CD4-positive, alpha-beta T cell (primary cell): ENCODE measurements at regions not wholly inside any gene's neighbourhood (a gene's known extent, or its start where the extent isn't known, plus 50 kb on each side); places are given as distances from the start of the nearest gene placed in this dataset.

ENCODE experiments used
- ATAC-seq: fragments of 200-7000 bp; cut with Tn5 transposase; one replicate; pipeline ENCODE4 v1.10.0; 2022; ENCODE audit warnings: mild to moderate bottlenecking; ENCODE audit not compliant: poor library complexity
- CTCF ChIA-PET: fragments of 350-600 bp; sonication (Branson Sonifier 250); formaldehyde crosslinking; loops from one replicate; lab custom pipeline; 2021; ENCODE audit warnings: antibody characterized with exemption, inconsistent platforms; lab: Charles Lee
- POLR2A ChIA-PET: fragments of 350-600 bp; sonication (Branson Sonifier 250); formaldehyde crosslinking; loops from one replicate; lab custom pipeline; 2021; ENCODE audit warnings: antibody characterized with exemption, inconsistent platforms; lab: Charles Lee
- DNase-seq, 14 experiments: peaks; one replicate each; pipeline ENCODE4 v3.0.0-alpha.2; 2013 to 2020; ENCODE audit warnings: mixed read lengths in 2 of 14
- H3K27ac ChIP-seq, 2 donors: one replicate each; pipeline versions ENCODE4 v1.5.1 to v1.7.0; 2013; ENCODE audit warnings: low read length in 2 of 2, low read depth in 1 of 2, mild to moderate bottlenecking in 1 of 2
- H3K27me3 ChIP-seq, 2 experiments: 1 replicate in 1 of 2; 2 replicates in 1 of 2; pipeline versions ENCODE4 v1.6.1 to v1.7.0; 2013; ENCODE audit warnings: low read length in 2 of 2, control low read depth in 1 of 2, mild to moderate bottlenecking in 1 of 2, moderate library complexity in 1 of 2; ENCODE audit not compliant: insufficient read depth in 2 of 2, control insufficient read depth in 1 of 2
- H3K36me3 ChIP-seq: one replicate; pipeline ENCODE4 v1.6.1; 2013; ENCODE audit warnings: low read length, control low read depth; ENCODE audit not compliant: insufficient read depth
- H3K4me1 ChIP-seq: one replicate; pipeline ENCODE4 v1.6.1; 2013; ENCODE audit warnings: low read length, control low read depth; ENCODE audit not compliant: insufficient read depth
- H3K4me3 ChIP-seq: one replicate; pipeline ENCODE4 v1.5.1; 2013; ENCODE audit warnings: mild to moderate bottlenecking, low read length, moderate library complexity
- H3K9me3 ChIP-seq, 2 experiments: 1 replicate in 1 of 2; 2 replicates in 1 of 2; pipeline versions ENCODE4 v1.6.1 to v1.7.0; 2013; ENCODE audit warnings: low read length in 2 of 2, mild to moderate bottlenecking in 2 of 2, control low read depth in 1 of 2, moderate library complexity in 1 of 2; ENCODE audit not compliant: control insufficient read depth in 1 of 2, insufficient read depth in 1 of 2
- H3K27ac Mint-ChIP-seq: one replicate; pipeline ENCODE4 v1.8.0; 2020; ENCODE audit warnings: mixed read lengths
- H3K27me3 Mint-ChIP-seq: one replicate; pipeline ENCODE4 v1.8.0; 2021; ENCODE audit warnings: mixed read lengths
- H3K36me3 Mint-ChIP-seq: one replicate; pipeline ENCODE4 v1.8.0; 2021; ENCODE audit warnings: low read depth, mixed read lengths
- H3K4me1 Mint-ChIP-seq: one replicate; pipeline ENCODE4 v1.8.0; 2021; ENCODE audit warnings: low read depth, mixed read lengths
- H3K4me3 Mint-ChIP-seq: one replicate; pipeline ENCODE4 v1.8.0; 2020; ENCODE audit warnings: mild to moderate bottlenecking, mixed read lengths
- H3K9me3 Mint-ChIP-seq: one replicate; pipeline ENCODE4 v1.8.0; 2020; ENCODE audit warnings: mixed read lengths
- CTCF ChIP-seq: fragments of 200-600 bp; IDR thresholded peaks from one replicate; pipeline ENCODE4 v1.8.0; 2022; ENCODE audit warnings: antibody characterized with exemption, mild to moderate bottlenecking
- intact Hi-C, 2 experiments: fragments of 100-400 bp; cut with DNase I in 1 of 2; cut with micrococcal nuclease in 1 of 2; formaldehyde crosslinking; loops; one replicate each; pipeline versions ENCODE4 v1.15.1 to v1.9.0; 2023 to 2025; cut with DNase I, micrococcal nuclease

GRCh38 chr3:159818997-159819500, 169.6 kb upstream of the IL12A start:
- ATAC-seq: no peak
- ChIA-PET POLR2A (no interaction called here), CTCF (no interaction called here)
- Mint-ChIP-seq H3K4me1 (no peaks in the 10 kb centered on the region), H3K4me3 (no peak overlapping the region), H3K27ac (no peak overlapping the region), H3K9me3 (no peaks in the 10 kb centered on the region), H3K27me3 (no peaks in the 10 kb centered on the region), H3K36me3 (no peaks in the 10 kb centered on the region)
- no peak for TF ChIP-seq CTCF
- intact Hi-C loops: no loop called here
- Histone ChIP-seq H3K27ac (no peak overlapping the region), H3K4me1 (no peaks in the 10 kb centered on the region), H3K9me3 (no peaks in the 10 kb centered on the region), H3K4me3 (no peak overlapping the region), H3K36me3 (no peaks in the 10 kb centered on the region), H3K27me3 (no peaks in the 10 kb centered on the region)
- DNase-seq: no peak

- ChIA-PET POLR2A (no interaction called here), CTCF (no interaction called here)
- no peaks in the 10 kb centered on the region for H3K9me3 ChIP-seq
- H3K4me3 ChIP-seq: no peak overlapping the region
- ATAC-seq: no peak
- no peak for DNase-seq
- no peaks in the 10 kb centered on the region for H3K27me3 ChIP-seq
- H3K27ac ChIP-seq: no peak overlapping the region
- intact Hi-C loops: no loop called here
- no peaks in the 10 kb centered on the region for H3K4me1 ChIP-seq
- TF ChIP-seq CTCF: no peak
- no peak overlapping the region for H3K27ac Mint-ChIP-seq
- H3K36me3 Mint-ChIP-seq: no peaks in the 10 kb centered on the region
- no peaks in the 10 kb centered on the region for H3K4me1 Mint-ChIP-seq
- H3K27me3 Mint-ChIP-seq: no peaks in the 10 kb centered on the region
- H3K9me3 Mint-ChIP-seq: no peaks in the 10 kb centered on the region
- no peak overlapping the region for H3K4me3 Mint-ChIP-seq
- no peaks in the 10 kb centered on the region for H3K36me3 ChIP-seq
Measured at GRCh38 chr3:159819676-159820075, 169.0 kb upstream of the IL12A start.

GRCh38 chr3:159821110-159821509, 167.5 kb upstream of the IL12A start:
- H3K27me3 Mint-ChIP-seq: no peaks in the 10 kb centered on the region
- H3K36me3 ChIP-seq: no peaks in the 10 kb centered on the region
- no peaks in the 10 kb centered on the region for H3K9me3 Mint-ChIP-seq
- CTCF ChIA-PET: no interaction called here
- no peak for TF ChIP-seq CTCF
- no peaks in the 10 kb centered on the region for H3K27me3 ChIP-seq
- no peak overlapping the region for H3K27ac ChIP-seq
- intact Hi-C loops: no loop called here
- H3K27ac Mint-ChIP-seq: no peak overlapping the region
- no peaks in the 10 kb centered on the region for H3K4me1 Mint-ChIP-seq
- no peak overlapping the region for H3K4me3 Mint-ChIP-seq
- no peaks in the 10 kb centered on the region for H3K9me3 ChIP-seq
- ATAC-seq (no peak), DNase-seq (no peak)
- POLR2A ChIA-PET: no interaction called here
- no peaks in the 10 kb centered on the region for H3K36me3 Mint-ChIP-seq
- no peak overlapping the region for H3K4me3 ChIP-seq
- no peaks in the 10 kb centered on the region for H3K4me1 ChIP-seq
